SK-N-SH (cell line): ENCODE measurements at regions not wholly inside any gene's neighbourhood (a gene's known extent, or its start where the extent isn't known, plus 50 kb on each side); places are given as distances from the start of the nearest gene placed in this dataset.

Source experiments
- EP300 ChIP-seq, 2 experiments: IDR thresholded peaks; 2 replicates each; pipeline versions ENCODE4 v1.4.0 to v1.6.1; 2012; ENCODE audit warnings: borderline replicate concordance in 1 of 2, low read depth in 1 of 2, low read length in 1 of 2
- EZH2phosphoT487 ChIP-seq: fragments of 200-600 bp; sonication (generic); IDR thresholded peaks from 2 replicates; pipeline ENCODE4 v1.6.1; 2017; ENCODE audit warnings: low read depth, mixed run types, mild to moderate bottlenecking, antibody characterized with exemption, moderate library complexity, borderline replicate concordance
- FOSL2 ChIP-seq: IDR thresholded peaks from 2 replicates; pipeline ENCODE4 v1.4.0; 2012; ENCODE audit warnings: low read depth, mild to moderate bottlenecking, moderate library complexity, borderline replicate concordance
- GATA2 ChIP-seq: sonication (generic); formaldehyde crosslinking; IDR thresholded peaks from 2 replicates; pipeline ENCODE4 v1.5.0; 2020; ENCODE audit warnings: mild to moderate bottlenecking, missing genetic modification reagents
- MXI1 ChIP-seq: IDR thresholded peaks from 2 replicates; pipeline ENCODE4 v1.6.1; 2012; ENCODE audit warnings: mild to moderate bottlenecking, low read depth, low read length, improper control_type of control experiment
- POLR2AphosphoS5 ChIP-seq: IDR thresholded peaks from 2 replicates; pipeline ENCODE4 v1.6.1; 2012; ENCODE audit warnings: low read depth, low read length
- SIN3A ChIP-seq: IDR thresholded peaks from 2 replicates; pipeline ENCODE4 v1.6.1; 2012; ENCODE audit warnings: low read depth, mild to moderate bottlenecking, low read length, moderate library complexity, borderline replicate concordance
- TAF1 ChIP-seq: IDR thresholded peaks from 2 replicates; pipeline ENCODE4 v1.6.1; 2012; ENCODE audit warnings: low read depth, mild to moderate bottlenecking, low read length, moderate library complexity, borderline replicate concordance
- YY1 ChIP-seq: IDR thresholded peaks from 2 replicates; pipeline ENCODE4 v1.4.0; 2012; ENCODE audit warnings: low read depth, mild to moderate bottlenecking
- TF ChIP-seq, protein P1 (sequence below): fragments of 200-600 bp; sonication (generic); IDR thresholded peaks from 2 replicates; pipeline ENCODE4 v1.6.1; 2017; ENCODE audit warnings: antibody characterized with exemption, mild to moderate bottlenecking, moderate library complexity
- TF ChIP-seq, protein P2 (sequence below): IDR thresholded peaks from 2 replicates; pipeline ENCODE4 v1.4.0; 2012; ENCODE audit warnings: low read depth

DNA sequence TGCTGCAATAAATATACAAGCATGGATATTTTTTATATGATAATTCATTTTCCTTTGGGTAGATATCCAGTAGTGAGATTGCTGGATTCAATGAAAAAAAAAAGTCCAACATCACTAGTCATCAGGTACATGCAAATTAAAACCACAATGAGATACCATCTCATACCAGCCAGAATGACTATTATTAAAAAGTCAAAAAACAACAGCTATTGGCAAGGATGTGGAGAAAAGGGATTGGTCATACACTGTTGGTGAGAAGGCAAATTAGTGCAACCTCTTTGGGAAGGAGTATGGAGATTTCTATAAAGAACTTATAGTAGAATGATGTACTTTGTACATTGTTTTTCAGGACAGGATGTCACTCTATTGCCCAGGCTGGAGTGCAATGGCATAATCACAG lies 531.2 kb upstream of the MGAT4C start:
- no peak for TF ChIP-seq EP300 (IDR thresholded peaks at IDR 0.05; ENCODE audit: borderline replicate concordance in 1 of 2, low read depth in 1 of 2, low read length in 1 of 2)
- TF ChIP-seq YY1, result no peak
- TF ChIP-seq POLR2AphosphoS5, result no peak
- TF ChIP-seq FOSL2, result no peak
- TF ChIP-seq, protein P1, sequence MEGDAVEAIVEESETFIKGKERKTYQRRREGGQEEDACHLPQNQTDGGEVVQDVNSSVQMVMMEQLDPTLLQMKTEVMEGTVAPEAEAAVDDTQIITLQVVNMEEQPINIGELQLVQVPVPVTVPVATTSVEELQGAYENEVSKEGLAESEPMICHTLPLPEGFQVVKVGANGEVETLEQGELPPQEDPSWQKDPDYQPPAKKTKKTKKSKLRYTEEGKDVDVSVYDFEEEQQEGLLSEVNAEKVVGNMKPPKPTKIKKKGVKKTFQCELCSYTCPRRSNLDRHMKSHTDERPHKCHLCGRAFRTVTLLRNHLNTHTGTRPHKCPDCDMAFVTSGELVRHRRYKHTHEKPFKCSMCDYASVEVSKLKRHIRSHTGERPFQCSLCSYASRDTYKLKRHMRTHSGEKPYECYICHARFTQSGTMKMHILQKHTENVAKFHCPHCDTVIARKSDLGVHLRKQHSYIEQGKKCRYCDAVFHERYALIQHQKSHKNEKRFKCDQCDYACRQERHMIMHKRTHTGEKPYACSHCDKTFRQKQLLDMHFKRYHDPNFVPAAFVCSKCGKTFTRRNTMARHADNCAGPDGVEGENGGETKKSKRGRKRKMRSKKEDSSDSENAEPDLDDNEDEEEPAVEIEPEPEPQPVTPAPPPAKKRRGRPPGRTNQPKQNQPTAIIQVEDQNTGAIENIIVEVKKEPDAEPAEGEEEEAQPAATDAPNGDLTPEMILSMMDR, result no peak
- no peak for TF ChIP-seq MXI1
- TF ChIP-seq, protein P2, sequence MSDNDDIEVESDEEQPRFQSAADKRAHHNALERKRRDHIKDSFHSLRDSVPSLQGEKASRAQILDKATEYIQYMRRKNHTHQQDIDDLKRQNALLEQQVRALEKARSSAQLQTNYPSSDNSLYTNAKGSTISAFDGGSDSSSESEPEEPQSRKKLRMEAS, result no peak
- TF ChIP-seq TAF1, result no peak
- TF ChIP-seq EZH2phosphoT487, result no peak
- TF ChIP-seq SIN3A, result no peak
- TF ChIP-seq GATA2, result no peak
